ENCODE measurements at regions not wholly inside any gene's neighbourhood (a gene's known extent, or its start where the extent isn't known, plus 50 kb on each side); places are given as distances from the start of the nearest gene placed in this dataset.

- H4K20me1 ChIP-seq: no peaks in the 10 kb centered on the region
- H3K9ac ChIP-seq: no peak overlapping the region
- H3K9me3 ChIP-seq: no peaks in the 10 kb centered on the region
- no peaks in the 10 kb centered on the region for H3K4me1 ChIP-seq
- H3K36me3 ChIP-seq: no peaks in the 10 kb centered on the region
- no peaks in the 10 kb centered on the region for H3K27me3 ChIP-seq
- TF ChIP-seq Cebpa-rat (IDR thresholded peaks at IDR 0.05): no peak
- no peak overlapping the region for H3K4me3 ChIP-seq
- no peak overlapping the region for H3K4me2 ChIP-seq
- H3K27ac ChIP-seq: no peak overlapping the region
These were observed 128.0 kb upstream of the EEA1 start for GRCh38 chr12:93056971-93057535.

GRCh38 chr12:93058280-93058679, 129.2 kb upstream of the EEA1 start:
- Histone ChIP-seq H3K36me3 (no peaks in the 10 kb centered on the region), H4K20me1 (no peaks in the 10 kb centered on the region), H3K9ac (no peak overlapping the region), H3K4me1 (no peaks in the 10 kb centered on the region), H3K9me3 (no peaks in the 10 kb centered on the region), H3K27ac (no peak overlapping the region), H3K4me2 (no peak overlapping the region), H3K4me3 (no peak overlapping the region), H3K27me3 (no peaks in the 10 kb centered on the region)
- no peak for TF ChIP-seq Cebpa-rat (IDR thresholded peaks at IDR 0.05)

GRCh38 chr12:93059288-93059687, 130.2 kb upstream of the EEA1 start:
- Histone ChIP-seq H3K36me3 (no peaks in the 10 kb centered on the region), H3K27ac (no peak overlapping the region), H3K9ac (no peak overlapping the region), H3K4me1 (no peaks in the 10 kb centered on the region), H3K9me3 (no peaks in the 10 kb centered on the region), H3K4me3 (no peak overlapping the region), H3K27me3 (no peaks in the 10 kb centered on the region), H4K20me1 (no peaks in the 10 kb centered on the region), H3K4me2 (no peak overlapping the region)
- no peak for TF ChIP-seq Cebpa-rat (IDR thresholded peaks at IDR 0.05)

GRCh38 chr12:93059925-93060665, 131.0 kb upstream of the EEA1 start:
- TF ChIP-seq Cebpa-rat (IDR thresholded peaks at IDR 0.05): no peak
- Histone ChIP-seq H3K4me2 (no peak overlapping the region), H3K4me1 (no peaks in the 10 kb centered on the region)

GRCh38 chr12:93060666-93061472, 131.8 kb upstream of the EEA1 start:
- Histone ChIP-seq H3K27ac (no peak overlapping the region), H3K9me3 (no peaks in the 10 kb centered on the region), H3K27me3 (no peaks in the 10 kb centered on the region), H3K36me3 (no peaks in the 10 kb centered on the region), H3K4me3 (no peak overlapping the region), H4K20me1 (no peaks in the 10 kb centered on the region), H3K4me2 (peak overlapping the region; percentile 7; the same call in 1 of the 2 replicates), H3K9ac (no peak overlapping the region), H3K4me1 (no peaks in the 10 kb centered on the region)
- TF ChIP-seq Cebpa-rat (IDR thresholded peaks at IDR 0.05): no peak

More at GRCh38 chr12:93059925-93060665, 131.0 kb upstream of the EEA1 start:
- no peak overlapping the region for H3K27ac ChIP-seq
- no peak overlapping the region for H3K4me3 ChIP-seq
- H3K9me3 ChIP-seq: no peaks in the 10 kb centered on the region
- H4K20me1 ChIP-seq: no peaks in the 10 kb centered on the region
- no peaks in the 10 kb centered on the region for H3K36me3 ChIP-seq
- H3K27me3 ChIP-seq: no peaks in the 10 kb centered on the region
- H3K9ac ChIP-seq: no peak overlapping the region

GRCh38 chr12:93061473-93062419, 132.7 kb upstream of the EEA1 start:
- no peak overlapping the region for H3K27ac ChIP-seq
- TF ChIP-seq Cebpa-rat (IDR thresholded peaks at IDR 0.05): no peak
- no peak overlapping the region for H3K4me3 ChIP-seq
- no peaks in the 10 kb centered on the region for H3K4me1 ChIP-seq
- H3K9ac ChIP-seq: no peak overlapping the region
- H4K20me1 ChIP-seq: no peaks in the 10 kb centered on the region
- no peaks in the 10 kb centered on the region for H3K27me3 ChIP-seq
- no peaks in the 10 kb centered on the region for H3K36me3 ChIP-seq
- H3K9me3 ChIP-seq: no peaks in the 10 kb centered on the region
- no peak overlapping the region for H3K4me2 ChIP-seq

- H3K4me2 ChIP-seq: no peak overlapping the region
- no peak for TF ChIP-seq Cebpa-rat (IDR thresholded peaks at IDR 0.05)
- H3K4me3 ChIP-seq: no peak overlapping the region
- H4K20me1 ChIP-seq: no peaks in the 10 kb centered on the region
- no peaks in the 10 kb centered on the region for H3K27me3 ChIP-seq
- H3K9me3 ChIP-seq: no peaks in the 10 kb centered on the region
- no peak overlapping the region for H3K9ac ChIP-seq
- H3K4me1 ChIP-seq: no peaks in the 10 kb centered on the region
- no peaks in the 10 kb centered on the region for H3K36me3 ChIP-seq
- H3K27ac ChIP-seq: no peak overlapping the region
These were observed 136.8 kb upstream of the EEA1 start for GRCh38 chr12:93065896-93066295.

- Histone ChIP-seq H3K4me1 (no peaks in the 10 kb centered on the region), H3K4me2 (no peak overlapping the region), H3K9me3 (no peaks in the 10 kb centered on the region), H3K27ac (no peak overlapping the region), H3K36me3 (no peaks in the 10 kb centered on the region), H4K20me1 (no peaks in the 10 kb centered on the region), H3K4me3 (no peak overlapping the region), H3K9ac (no peak overlapping the region), H3K27me3 (no peaks in the 10 kb centered on the region)
- no peak for TF ChIP-seq Cebpa-rat (IDR thresholded peaks at IDR 0.05)
These were observed 143.2 kb upstream of the EEA1 start for GRCh38 chr12:93072340-93072739.

- H3K27me3 ChIP-seq: no peaks in the 10 kb centered on the region
- no peak overlapping the region for H3K4me2 ChIP-seq
- H3K4me1 ChIP-seq: no peaks in the 10 kb centered on the region
- H4K20me1 ChIP-seq: no peaks in the 10 kb centered on the region
- no peak overlapping the region for H3K9ac ChIP-seq
- TF ChIP-seq Cebpa-rat (IDR thresholded peaks at IDR 0.05): no peak
- no peak overlapping the region for H3K4me3 ChIP-seq
- H3K27ac ChIP-seq: no peak overlapping the region
- no peaks in the 10 kb centered on the region for H3K36me3 ChIP-seq
- no peaks in the 10 kb centered on the region for H3K9me3 ChIP-seq
These were observed 144.2 kb upstream of the EEA1 start for GRCh38 chr12:93073324-93073723.

Measured in BLaER1 (cell line).